GM12873 (cell line): ENCODE measurements at regions not wholly inside any gene's neighbourhood (a gene's known extent, or its start where the extent isn't known, plus 50 kb on each side); places are given as distances from the start of the nearest gene placed in this dataset.

ENCODE experiments used
- TF ChIP-seq, protein P1 (sequence below): IDR thresholded peaks from 2 replicates; pipeline ENCODE4 v1.5.1; 2012; ENCODE audit warnings: low read depth, mild to moderate bottlenecking, moderate library complexity, low read length, control low read depth; ENCODE audit not compliant: insufficient read depth; ENCODE audit errors: missing control alignments

DNA sequence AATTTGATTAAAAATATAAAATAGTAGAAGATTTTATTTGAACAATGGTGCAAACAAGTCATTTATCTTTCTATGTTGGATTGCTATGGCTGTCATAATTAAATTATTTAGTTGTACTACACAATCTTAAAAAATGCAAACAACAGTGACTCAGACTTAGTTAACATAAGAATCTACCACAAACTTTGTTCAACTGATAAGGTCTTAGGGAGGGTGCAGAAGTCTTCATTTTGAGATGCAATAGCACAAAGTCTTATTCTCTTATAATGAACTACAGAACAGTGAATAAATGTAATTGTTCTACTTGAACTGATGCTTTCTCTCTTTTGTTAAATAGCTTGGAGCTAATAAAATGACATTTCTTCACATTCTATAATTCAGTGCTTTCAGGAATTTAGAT is 482.8 kb upstream of the NAALADL2 start:
- TF ChIP-seq, protein P1, sequence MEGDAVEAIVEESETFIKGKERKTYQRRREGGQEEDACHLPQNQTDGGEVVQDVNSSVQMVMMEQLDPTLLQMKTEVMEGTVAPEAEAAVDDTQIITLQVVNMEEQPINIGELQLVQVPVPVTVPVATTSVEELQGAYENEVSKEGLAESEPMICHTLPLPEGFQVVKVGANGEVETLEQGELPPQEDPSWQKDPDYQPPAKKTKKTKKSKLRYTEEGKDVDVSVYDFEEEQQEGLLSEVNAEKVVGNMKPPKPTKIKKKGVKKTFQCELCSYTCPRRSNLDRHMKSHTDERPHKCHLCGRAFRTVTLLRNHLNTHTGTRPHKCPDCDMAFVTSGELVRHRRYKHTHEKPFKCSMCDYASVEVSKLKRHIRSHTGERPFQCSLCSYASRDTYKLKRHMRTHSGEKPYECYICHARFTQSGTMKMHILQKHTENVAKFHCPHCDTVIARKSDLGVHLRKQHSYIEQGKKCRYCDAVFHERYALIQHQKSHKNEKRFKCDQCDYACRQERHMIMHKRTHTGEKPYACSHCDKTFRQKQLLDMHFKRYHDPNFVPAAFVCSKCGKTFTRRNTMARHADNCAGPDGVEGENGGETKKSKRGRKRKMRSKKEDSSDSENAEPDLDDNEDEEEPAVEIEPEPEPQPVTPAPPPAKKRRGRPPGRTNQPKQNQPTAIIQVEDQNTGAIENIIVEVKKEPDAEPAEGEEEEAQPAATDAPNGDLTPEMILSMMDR = no peak

GRCh38 chr3:174377096-174377495 is 482.0 kb upstream of the NAALADL2 start:
- TF ChIP-seq, protein P1 = no peak

DNA sequence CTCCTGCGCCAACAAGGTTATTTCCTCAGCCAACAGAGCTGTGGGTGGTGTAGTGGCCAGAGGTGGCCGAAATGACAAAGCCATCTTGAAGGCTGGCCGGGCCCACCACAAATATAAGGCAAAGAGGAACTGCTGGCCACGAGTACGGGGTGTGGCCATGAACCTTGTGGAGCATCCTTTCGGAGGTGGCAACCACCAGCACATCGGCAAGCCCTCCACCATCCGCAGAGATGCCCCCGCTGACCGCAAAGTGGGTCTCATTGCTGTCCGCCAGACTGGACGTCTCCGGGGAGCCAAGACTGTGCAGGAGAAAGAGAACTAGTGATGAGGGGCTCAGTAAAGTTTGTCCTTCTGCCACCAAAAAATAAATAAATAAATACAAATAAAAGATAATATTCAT is 481.4 kb upstream of the NAALADL2 start:
- TF ChIP-seq, protein P1 = no peak

DNA sequence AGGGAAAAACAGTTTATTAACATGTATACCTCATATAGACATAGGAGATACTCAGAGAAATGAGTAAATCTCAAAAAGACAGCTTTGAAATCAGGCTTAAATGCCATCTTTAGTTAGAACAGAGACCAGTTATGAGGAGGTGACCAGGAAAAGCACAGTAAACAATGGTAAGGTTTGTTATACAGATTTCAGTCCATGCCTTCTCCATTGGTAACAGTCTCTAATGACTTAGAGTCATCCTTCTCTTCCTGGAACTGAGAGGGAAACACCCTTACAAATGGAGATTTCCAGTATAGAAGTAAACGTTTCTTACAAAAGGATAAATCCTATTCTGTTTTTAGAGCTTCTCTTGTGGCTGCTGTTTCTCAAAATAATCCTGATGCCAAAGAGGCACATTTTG is 476.3 kb upstream of the NAALADL2 start:
- TF ChIP-seq, protein P1 = no peak

DNA sequence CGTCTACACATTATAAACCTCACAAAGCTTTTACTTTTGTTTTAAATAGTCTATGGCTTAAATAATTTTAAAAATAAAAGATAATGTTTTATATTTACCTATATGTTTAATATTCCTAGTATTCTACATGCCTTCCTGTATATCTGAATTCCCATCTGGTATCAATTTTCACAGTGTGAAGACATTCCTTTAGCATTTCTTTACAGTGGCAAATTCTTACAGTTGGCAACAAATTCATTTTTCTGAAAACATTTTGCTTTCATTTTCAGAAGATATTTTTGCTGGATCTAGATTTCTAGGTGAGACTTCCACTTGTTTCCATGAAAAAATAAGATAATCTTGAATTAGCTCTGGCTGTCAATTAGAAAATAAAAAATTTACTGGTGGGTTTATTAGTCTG is 471.4 kb upstream of the NAALADL2 start:
- TF ChIP-seq, protein P1 = no peak

- TF ChIP-seq, protein P1 = no peak
Measured at GRCh38 chr3:174397848-174398247, 461.3 kb upstream of the NAALADL2 start.

DNA sequence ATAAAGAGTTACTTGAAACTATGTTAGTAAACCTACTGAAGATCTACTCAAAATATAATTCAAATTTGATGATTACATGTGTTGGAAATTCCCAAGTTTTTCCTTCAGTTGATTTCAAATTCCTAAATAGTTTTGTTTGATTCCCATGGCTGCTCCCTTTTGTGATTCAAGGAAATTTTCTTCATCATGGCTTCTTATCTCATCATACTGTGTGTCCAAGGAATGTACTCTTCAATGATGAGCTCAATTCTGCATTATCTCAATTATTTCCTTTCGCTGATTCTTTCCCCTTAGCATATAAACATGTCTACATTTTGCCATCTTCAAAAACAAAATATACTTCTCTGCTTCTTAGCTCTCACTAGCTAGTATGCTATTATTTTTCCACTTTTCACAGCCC is 460.4 kb upstream of the NAALADL2 start:
- TF ChIP-seq, protein P1 = no peak
